Neural cell (in vitro differentiated cells): ENCODE measurements at regions not wholly inside any gene's neighbourhood (a gene's known extent, or its start where the extent isn't known, plus 50 kb on each side); places are given as distances from the start of the nearest gene placed in this dataset.

Source experiments
- SMC3 ChIP-seq: fragments of 450-650 bp; conservative IDR thresholded peaks from 2 replicates; pipeline ENCODE4 v1.6.1; 2014; ENCODE audit warnings: antibody characterized with exemption, mild to moderate bottlenecking, moderate library complexity; ENCODE audit not compliant: poor library complexity
- TF ChIP-seq, protein P1 (sequence below): fragments of 450-650 bp; IDR thresholded peaks from 2 replicates; pipeline ENCODE4 v1.5.1; 2014; ENCODE audit warnings: antibody characterized with exemption, mild to moderate bottlenecking, moderate library complexity; ENCODE audit not compliant: poor library complexity, severe bottlenecking

DNA sequence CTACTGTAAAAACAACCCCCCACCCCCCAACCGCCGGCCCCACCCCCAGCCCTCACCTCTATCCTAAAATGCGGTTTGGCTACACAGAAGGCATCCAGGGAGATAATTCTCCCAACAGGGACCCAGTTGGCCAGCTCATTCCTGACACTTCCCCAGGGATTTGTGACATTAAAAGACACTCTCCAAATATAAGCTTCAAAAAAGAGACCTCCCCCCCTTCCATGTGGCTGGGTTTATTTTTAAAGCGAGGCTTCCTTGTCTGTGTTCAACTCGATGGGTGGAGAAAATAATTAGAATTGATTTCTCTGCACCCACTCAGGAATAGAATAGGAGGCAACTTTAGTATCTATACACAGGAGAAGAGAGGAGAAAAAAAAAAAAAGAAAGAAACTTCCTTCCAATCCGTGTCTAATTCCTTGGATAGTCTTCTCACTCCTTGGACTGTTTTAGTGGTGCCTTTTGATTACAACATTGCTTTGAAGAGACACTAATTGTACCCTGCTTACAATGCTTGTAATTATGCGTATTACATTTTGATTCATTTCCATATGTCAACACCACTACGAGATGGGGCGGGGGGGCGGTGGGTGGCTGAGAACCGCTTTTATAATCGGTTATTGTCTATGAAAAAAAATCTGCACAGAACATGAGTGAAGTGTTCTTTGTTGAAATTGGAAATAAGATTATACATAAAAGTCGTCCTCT lies 500.4 kb downstream of the MIAT start:
- no peak for TF ChIP-seq SMC3
- TF ChIP-seq, protein P1, sequence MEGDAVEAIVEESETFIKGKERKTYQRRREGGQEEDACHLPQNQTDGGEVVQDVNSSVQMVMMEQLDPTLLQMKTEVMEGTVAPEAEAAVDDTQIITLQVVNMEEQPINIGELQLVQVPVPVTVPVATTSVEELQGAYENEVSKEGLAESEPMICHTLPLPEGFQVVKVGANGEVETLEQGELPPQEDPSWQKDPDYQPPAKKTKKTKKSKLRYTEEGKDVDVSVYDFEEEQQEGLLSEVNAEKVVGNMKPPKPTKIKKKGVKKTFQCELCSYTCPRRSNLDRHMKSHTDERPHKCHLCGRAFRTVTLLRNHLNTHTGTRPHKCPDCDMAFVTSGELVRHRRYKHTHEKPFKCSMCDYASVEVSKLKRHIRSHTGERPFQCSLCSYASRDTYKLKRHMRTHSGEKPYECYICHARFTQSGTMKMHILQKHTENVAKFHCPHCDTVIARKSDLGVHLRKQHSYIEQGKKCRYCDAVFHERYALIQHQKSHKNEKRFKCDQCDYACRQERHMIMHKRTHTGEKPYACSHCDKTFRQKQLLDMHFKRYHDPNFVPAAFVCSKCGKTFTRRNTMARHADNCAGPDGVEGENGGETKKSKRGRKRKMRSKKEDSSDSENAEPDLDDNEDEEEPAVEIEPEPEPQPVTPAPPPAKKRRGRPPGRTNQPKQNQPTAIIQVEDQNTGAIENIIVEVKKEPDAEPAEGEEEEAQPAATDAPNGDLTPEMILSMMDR, result no peak
